ENCODE measurements at regions not wholly inside any gene's neighbourhood (a gene's known extent, or its start where the extent isn't known, plus 50 kb on each side); places are given as distances from the start of the nearest gene placed in this dataset.

DNA sequence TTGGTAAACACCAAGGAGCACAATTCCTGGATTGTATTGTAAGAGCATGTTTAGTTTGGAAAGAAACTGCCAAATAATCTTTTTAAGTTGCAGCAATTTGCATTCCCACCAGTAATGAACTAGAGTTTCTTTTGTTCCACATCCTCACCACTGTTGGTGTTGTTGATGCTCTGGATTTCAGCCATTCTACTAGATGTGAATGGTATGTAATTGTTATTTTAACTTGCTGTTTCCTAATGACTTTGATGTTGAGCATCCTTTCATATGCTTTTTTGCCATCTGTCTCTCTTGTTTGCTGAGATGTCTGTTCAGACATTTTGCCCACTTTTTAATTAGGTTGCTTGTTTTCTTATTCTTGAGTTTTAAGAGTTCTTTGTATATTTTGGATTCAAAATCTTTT, 1654.1 kb downstream of the GRIK2 start:
- no peak for TF ChIP-seq CREB1 (CRISPR knock-in tag; IDR thresholded peaks at IDR 0.05)
- TF ChIP-seq FOXK1 (CRISPR knock-in tag; IDR thresholded peaks at IDR 0.05) = no peak
- TF ChIP-seq, protein P1, sequence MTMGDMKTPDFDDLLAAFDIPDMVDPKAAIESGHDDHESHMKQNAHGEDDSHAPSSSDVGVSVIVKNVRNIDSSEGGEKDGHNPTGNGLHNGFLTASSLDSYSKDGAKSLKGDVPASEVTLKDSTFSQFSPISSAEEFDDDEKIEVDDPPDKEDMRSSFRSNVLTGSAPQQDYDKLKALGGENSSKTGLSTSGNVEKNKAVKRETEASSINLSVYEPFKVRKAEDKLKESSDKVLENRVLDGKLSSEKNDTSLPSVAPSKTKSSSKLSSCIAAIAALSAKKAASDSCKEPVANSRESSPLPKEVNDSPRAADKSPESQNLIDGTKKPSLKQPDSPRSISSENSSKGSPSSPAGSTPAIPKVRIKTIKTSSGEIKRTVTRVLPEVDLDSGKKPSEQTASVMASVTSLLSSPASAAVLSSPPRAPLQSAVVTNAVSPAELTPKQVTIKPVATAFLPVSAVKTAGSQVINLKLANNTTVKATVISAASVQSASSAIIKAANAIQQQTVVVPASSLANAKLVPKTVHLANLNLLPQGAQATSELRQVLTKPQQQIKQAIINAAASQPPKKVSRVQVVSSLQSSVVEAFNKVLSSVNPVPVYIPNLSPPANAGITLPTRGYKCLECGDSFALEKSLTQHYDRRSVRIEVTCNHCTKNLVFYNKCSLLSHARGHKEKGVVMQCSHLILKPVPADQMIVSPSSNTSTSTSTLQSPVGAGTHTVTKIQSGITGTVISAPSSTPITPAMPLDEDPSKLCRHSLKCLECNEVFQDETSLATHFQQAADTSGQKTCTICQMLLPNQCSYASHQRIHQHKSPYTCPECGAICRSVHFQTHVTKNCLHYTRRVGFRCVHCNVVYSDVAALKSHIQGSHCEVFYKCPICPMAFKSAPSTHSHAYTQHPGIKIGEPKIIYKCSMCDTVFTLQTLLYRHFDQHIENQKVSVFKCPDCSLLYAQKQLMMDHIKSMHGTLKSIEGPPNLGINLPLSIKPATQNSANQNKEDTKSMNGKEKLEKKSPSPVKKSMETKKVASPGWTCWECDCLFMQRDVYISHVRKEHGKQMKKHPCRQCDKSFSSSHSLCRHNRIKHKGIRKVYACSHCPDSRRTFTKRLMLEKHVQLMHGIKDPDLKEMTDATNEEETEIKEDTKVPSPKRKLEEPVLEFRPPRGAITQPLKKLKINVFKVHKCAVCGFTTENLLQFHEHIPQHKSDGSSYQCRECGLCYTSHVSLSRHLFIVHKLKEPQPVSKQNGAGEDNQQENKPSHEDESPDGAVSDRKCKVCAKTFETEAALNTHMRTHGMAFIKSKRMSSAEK (CRISPR knock-in tag; IDR thresholded peaks at IDR 0.05; ENCODE audit: borderline replicate concordance) = no peak
- TF ChIP-seq, protein P2, sequence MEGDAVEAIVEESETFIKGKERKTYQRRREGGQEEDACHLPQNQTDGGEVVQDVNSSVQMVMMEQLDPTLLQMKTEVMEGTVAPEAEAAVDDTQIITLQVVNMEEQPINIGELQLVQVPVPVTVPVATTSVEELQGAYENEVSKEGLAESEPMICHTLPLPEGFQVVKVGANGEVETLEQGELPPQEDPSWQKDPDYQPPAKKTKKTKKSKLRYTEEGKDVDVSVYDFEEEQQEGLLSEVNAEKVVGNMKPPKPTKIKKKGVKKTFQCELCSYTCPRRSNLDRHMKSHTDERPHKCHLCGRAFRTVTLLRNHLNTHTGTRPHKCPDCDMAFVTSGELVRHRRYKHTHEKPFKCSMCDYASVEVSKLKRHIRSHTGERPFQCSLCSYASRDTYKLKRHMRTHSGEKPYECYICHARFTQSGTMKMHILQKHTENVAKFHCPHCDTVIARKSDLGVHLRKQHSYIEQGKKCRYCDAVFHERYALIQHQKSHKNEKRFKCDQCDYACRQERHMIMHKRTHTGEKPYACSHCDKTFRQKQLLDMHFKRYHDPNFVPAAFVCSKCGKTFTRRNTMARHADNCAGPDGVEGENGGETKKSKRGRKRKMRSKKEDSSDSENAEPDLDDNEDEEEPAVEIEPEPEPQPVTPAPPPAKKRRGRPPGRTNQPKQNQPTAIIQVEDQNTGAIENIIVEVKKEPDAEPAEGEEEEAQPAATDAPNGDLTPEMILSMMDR (IDR thresholded peaks at IDR 0.05) = no peak

Measured in WTC11 (cell line).